ENCODE measurements at regions not wholly inside any gene's neighbourhood (a gene's known extent, or its start where the extent isn't known, plus 50 kb on each side); places are given as distances from the start of the nearest gene placed in this dataset.
"Not testable (repeated sequence)": the region's sequence is repeated elsewhere in the genome, so short reads cannot be mapped to it uniquely, and the experiment has no call there.

- no peak for DNase-seq (ENCODE audit: low spot score)
These were observed 164.4 kb upstream of the CIBAR2 start for GRCh38 chr16:85276721-85277120.

- DNase-seq (ENCODE audit: low spot score) = no peak
These were observed 166.6 kb upstream of the CIBAR2 start for GRCh38 chr16:85278839-85279238.

GRCh38 chr16:85279402-85279801 is 167.1 kb upstream of the CIBAR2 start:
- no peak for DNase-seq (ENCODE audit: low spot score)

- no peak for DNase-seq (ENCODE audit: low spot score)
These were observed 167.7 kb upstream of the CIBAR2 start for GRCh38 chr16:85279825-85280545.

- DNase-seq (ENCODE audit: low spot score) = no peak
These were observed 168.9 kb upstream of the CIBAR2 start for GRCh38 chr16:85281181-85281580.

GRCh38 chr16:85282842-85283241 is 170.6 kb upstream of the CIBAR2 start:
- DNase-seq (ENCODE audit: low spot score) = no peak

GRCh38 chr16:85283305-85284050 is 171.2 kb upstream of the CIBAR2 start:
- no peak for DNase-seq (ENCODE audit: low spot score)

GRCh38 chr16:85284141-85284817 is 172.0 kb upstream of the CIBAR2 start:
- DNase-seq (ENCODE audit: low spot score) = no peak

GRCh38 chr16:85285681-85286065 is 173.4 kb upstream of the CIBAR2 start:
- no peak for DNase-seq (ENCODE audit: low spot score)

- DNase-seq (ENCODE audit: low spot score) = no peak
These were observed 174.0 kb upstream of the CIBAR2 start for GRCh38 chr16:85286066-85286831.

- DNase-seq (ENCODE audit: low spot score) = no peak
These were observed 174.9 kb upstream of the CIBAR2 start for GRCh38 chr16:85286951-85287814.

- not testable (repeated sequence) for DNase-seq (ENCODE audit: low spot score)
These were observed 175.5 kb upstream of the CIBAR2 start for GRCh38 chr16:85287815-85288109.

GRCh38 chr16:85288341-85288868 is 176.1 kb upstream of the CIBAR2 start:
- no peak for DNase-seq (ENCODE audit: low spot score)

- no peak for DNase-seq (ENCODE audit: low spot score)
These were observed 176.8 kb upstream of the CIBAR2 start for GRCh38 chr16:85288869-85289660.

- no peak for DNase-seq (ENCODE audit: low spot score)
These were observed 177.7 kb upstream of the CIBAR2 start for GRCh38 chr16:85289760-85290625.

- DNase-seq (ENCODE audit: low spot score) = no peak
These were observed 178.5 kb upstream of the CIBAR2 start for GRCh38 chr16:85290626-85291301.

GRCh38 chr16:85291302-85292148 is 179.3 kb upstream of the CIBAR2 start:
- DNase-seq (ENCODE audit: low spot score) = no peak

GRCh38 chr16:85293458-85293857 is 181.2 kb upstream of the CIBAR2 start:
- DNase-seq (ENCODE audit: low spot score) = no peak

Measured in CD4-positive, alpha-beta T cell treated with Interleukin-2 at 100 ng/mL for 4 hours (primary cell).